Heart right ventricle (tissue), 16 donors: ENCODE measurements at regions not wholly inside any gene's neighbourhood (a gene's known extent, or its start where the extent isn't known, plus 50 kb on each side); places are given as distances from the start of the nearest gene placed in this dataset.

Experiments
- ATAC-seq, 8 donors: fragments of 200-7000 bp; cut with Tn5 transposase; one replicate each; pipeline ENCODE4 v1.9.1; 2020; ENCODE audit warnings: mild to moderate bottlenecking in 8 of 8, moderate library complexity in 8 of 8, moderate number of reproducible peaks in 1 of 8
- DNase-seq, 2 donors: peaks; one replicate each; pipeline ENCODE4 v3.0.0-alpha.2; 2020
- H3K27ac ChIP-seq, 10 donors: fragments of 200-600 bp; sonication (generic) in 2 of 10; one replicate each; pipeline versions ENCODE4 v1.5.0 to v1.8.0; 2020 to 2022; ENCODE audit warnings: mild to moderate bottlenecking in 3 of 10
- H3K27me3 ChIP-seq, 7 donors: fragments of 200-600 bp; one replicate each; pipeline ENCODE4 v1.8.0; 2021 to 2022; ENCODE audit warnings: mild to moderate bottlenecking in 2 of 7
- H3K36me3 ChIP-seq, 9 donors: fragments of 200-600 bp; sonication (generic) in 1 of 9; one replicate each; pipeline versions ENCODE4 v1.5.0 to v1.8.0; 2020 to 2022; ENCODE audit warnings: mild to moderate bottlenecking in 2 of 9
- H3K4me1 ChIP-seq, 9 donors: fragments of 200-600 bp; sonication (generic) in 1 of 9; one replicate each; pipeline versions ENCODE4 v1.5.0 to v1.8.0; 2020 to 2022; ENCODE audit warnings: mild to moderate bottlenecking in 4 of 9
- H3K4me3 ChIP-seq, 10 donors: fragments of 200-600 bp; sonication (generic) in 2 of 10; one replicate each; pipeline versions ENCODE4 v1.5.0 to v1.8.0; 2020 to 2022; ENCODE audit warnings: mild to moderate bottlenecking in 7 of 10, moderate library complexity in 2 of 10
- H3K9me3 ChIP-seq, 11 donors: fragments of 200-600 bp in 10 of 11; sonication (generic) in 2 of 11; one replicate each; pipeline versions ENCODE4 v1.5.0 to v1.8.0; 2013 to 2022; ENCODE audit warnings: mild to moderate bottlenecking in 2 of 11, control low read depth in 1 of 11, moderate library complexity in 1 of 11
- WGBS, 2 donors: extraction: QIAGEN DNeasy Blood & Tissue Kit; methylation state at CpG; one replicate each; pipeline ENCODE4 v1.1.7; 2013; ENCODE audit warnings: inconsistent platforms in 1 of 2; 5-methylcytosine and 5-hydroxymethylcytosine counted together
- intact Hi-C, 10 donors: fragments of 100-400 bp; cut with DNase I; formaldehyde crosslinking; loops; one replicate each; pipeline versions ENCODE4 v1.11.1 to v1.14.2; 2022
- TF ChIP-seq, protein P1 (sequence below), 9 donors: fragments of 200-600 bp; sonication (generic) in 2 of 9; IDR thresholded peaks; one replicate each; pipeline versions ENCODE4 v1.5.0 to v1.8.0; 2021 to 2022; ENCODE audit warnings: antibody characterized with exemption in 9 of 9, mild to moderate bottlenecking in 5 of 9, moderate library complexity in 1 of 9
- donor health status: Arrhythmogenic right ventricular cardiomyopathy.
- donor health status: ischemic (EF 13 %, LVEDD 7.1; RV severe dilation, severe dysfunction).
- donor health status: healthy with polysubstance abuse.
- donor health status: DM: no; HTN: yes; CAD: no.
- donor health status: DM: no; HTN: no; CAD: no.
- donor health status: ischemic (EF 25% LVEDD 6.9; RV normal size, moderate dysfunction).
- donor health status: ischemic (EF 25% LVEDD 5.7; RV mildly dilated, moderate dysfunction).
- donor health status: healthy.
- donor health status: DM: yes; HTN: yes; CAD: no.
- donor health status: Ischemic cardiomyopathy.
- donor health status: ischemic (EF 35%, LVEDD 5.7; RV mildly dilated, moderate dysfunction).
- donor health status: nonischemic (EF 11% LVEDD 7.7; RV severe dilation, severe dysfunction).
- donor health status: DM: yes; HTN: yes; CAD: no.
- donor health status: PGD.
- donor health status: ischemic (EF 29% LVEDD 5.4; RV normal size, mild dysfunction).
- donor health status: nonischemic (EF 23%, LVEDD 6.1; RV moderate dilation, normal function).

DNA sequence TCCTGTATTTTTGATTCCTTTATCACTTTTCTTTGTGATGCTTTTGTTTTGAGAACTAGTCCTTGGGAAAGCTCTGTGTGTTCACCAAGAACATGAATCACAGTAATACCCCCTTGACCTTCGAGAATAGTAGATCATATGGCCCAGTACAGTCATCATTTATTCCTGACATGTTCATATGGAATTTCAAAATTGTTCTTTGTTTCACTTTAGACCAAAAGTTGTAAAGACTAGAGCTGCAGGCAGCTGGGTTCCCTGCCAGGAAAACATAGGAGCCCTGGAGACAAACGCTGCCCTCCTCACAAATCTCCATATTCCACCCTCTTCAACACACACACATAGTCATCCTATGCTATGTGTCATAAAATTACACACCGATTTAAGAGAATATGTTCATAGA lies 621.2 kb upstream of the EYS start:
- H3K4me1 ChIP-seq, result no peaks in the 10 kb centered on the region
- DNase-seq (no peak), ATAC-seq (no peak)
- intact Hi-C loops, result no loop called here
- WGBS, 2 donors, result 82 to 87% methylated on average over 3 of the region's 3 CpGs
- TF ChIP-seq, protein P1, sequence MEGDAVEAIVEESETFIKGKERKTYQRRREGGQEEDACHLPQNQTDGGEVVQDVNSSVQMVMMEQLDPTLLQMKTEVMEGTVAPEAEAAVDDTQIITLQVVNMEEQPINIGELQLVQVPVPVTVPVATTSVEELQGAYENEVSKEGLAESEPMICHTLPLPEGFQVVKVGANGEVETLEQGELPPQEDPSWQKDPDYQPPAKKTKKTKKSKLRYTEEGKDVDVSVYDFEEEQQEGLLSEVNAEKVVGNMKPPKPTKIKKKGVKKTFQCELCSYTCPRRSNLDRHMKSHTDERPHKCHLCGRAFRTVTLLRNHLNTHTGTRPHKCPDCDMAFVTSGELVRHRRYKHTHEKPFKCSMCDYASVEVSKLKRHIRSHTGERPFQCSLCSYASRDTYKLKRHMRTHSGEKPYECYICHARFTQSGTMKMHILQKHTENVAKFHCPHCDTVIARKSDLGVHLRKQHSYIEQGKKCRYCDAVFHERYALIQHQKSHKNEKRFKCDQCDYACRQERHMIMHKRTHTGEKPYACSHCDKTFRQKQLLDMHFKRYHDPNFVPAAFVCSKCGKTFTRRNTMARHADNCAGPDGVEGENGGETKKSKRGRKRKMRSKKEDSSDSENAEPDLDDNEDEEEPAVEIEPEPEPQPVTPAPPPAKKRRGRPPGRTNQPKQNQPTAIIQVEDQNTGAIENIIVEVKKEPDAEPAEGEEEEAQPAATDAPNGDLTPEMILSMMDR (IDR thresholded peaks at IDR 0.05), result no peak
- H3K4me3 ChIP-seq, result no peak overlapping the region
- H3K36me3 ChIP-seq, result no peaks in the 10 kb centered on the region
- H3K27ac ChIP-seq, result no peak overlapping the region
- H3K9me3 ChIP-seq, result peaks cover 0 to 5% (median 0%) of the 10 kb centered on the region in 11 donors
- H3K27me3 ChIP-seq, result no peaks in the 10 kb centered on the region

DNA sequence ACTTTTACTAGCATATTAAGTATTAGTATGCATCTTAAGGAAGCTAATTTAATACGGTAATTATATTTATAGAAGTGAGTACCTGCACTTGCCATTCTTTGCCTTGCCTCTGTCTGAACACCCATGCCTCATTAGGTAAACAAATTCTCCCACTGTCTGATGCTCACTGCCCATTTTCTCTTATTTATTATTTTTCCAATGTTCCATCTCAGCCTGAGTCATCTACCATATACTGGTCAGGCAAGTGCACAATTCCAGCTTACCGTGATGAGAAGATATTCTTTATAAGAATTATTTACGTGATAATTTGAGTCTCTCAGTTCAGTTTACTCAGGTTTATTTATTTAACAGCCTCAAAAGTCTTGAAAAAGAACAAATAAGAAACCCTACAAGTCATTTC lies 619.2 kb upstream of the EYS start:
- TF ChIP-seq, protein P1 (IDR thresholded peaks at IDR 0.05), result no peak
- peaks cover 0 to 3% (median 0%) of the 10 kb centered on the region in 11 donors for H3K9me3 ChIP-seq
- no peaks in the 10 kb centered on the region for H3K27me3 ChIP-seq
- H3K36me3 ChIP-seq, result no peaks in the 10 kb centered on the region
- H3K4me1 ChIP-seq, result no peaks in the 10 kb centered on the region
- intact Hi-C loops, result no loop called here
- DNase-seq (no peak), ATAC-seq (no peak)
- 74 to 80% methylated on average over 3 of the region's 3 CpGs for WGBS, 2 donors
- no peak overlapping the region for H3K27ac ChIP-seq
- no peak overlapping the region for H3K4me3 ChIP-seq

DNA sequence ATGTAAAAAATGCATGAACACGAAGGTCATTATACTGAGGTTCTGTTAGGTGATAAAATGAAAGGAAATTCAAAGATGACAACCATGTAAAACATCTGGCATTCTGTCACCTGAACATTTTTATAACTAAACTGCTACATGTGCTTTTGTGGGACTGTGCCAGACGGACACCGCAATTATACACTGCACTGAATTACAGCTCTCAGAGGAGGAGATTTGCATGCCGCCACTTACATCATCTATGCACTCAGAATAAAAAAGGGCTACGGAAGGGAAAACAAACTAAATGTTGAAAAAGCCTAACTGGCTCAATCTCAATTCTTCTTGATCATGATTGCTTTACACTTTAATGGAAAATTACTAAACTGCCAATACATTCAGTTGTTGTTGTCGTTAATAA lies 614.0 kb upstream of the EYS start:
- Histone ChIP-seq H3K27ac (no peak overlapping the region), H3K4me3 (no peak overlapping the region), H3K4me1 (no peaks in the 10 kb centered on the region), H3K27me3 (no peaks in the 10 kb centered on the region), H3K9me3 (peaks cover 0 to 3% (median 0%) of the 10 kb centered on the region in 11 donors), H3K36me3 (no peaks in the 10 kb centered on the region)
- intact Hi-C loops, result no loop called here
- ATAC-seq (no peak), DNase-seq (no peak)
- 81 to 87% methylated on average over 6 of the region's 6 CpGs for WGBS, 2 donors
- TF ChIP-seq, protein P1 (IDR thresholded peaks at IDR 0.05), result no peak

DNA sequence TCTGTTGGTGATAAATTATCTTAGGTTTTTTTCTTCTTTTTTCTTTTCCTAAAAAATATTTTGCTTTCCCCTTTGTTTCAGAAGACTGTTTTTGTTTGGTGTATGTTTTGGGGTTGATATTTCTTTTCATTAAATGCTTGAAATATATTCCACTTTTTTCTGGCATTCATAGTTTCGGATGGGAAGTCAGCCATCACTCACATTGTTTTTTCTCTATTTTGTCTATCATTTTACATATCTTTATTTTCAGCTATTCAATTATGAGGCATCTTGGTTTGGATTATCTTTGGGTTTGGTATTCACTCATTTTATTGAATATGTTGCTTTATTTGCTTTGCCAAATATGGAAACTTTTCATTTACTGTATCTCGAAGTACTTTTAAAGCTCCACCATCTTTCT lies 600.5 kb upstream of the EYS start:
- Histone ChIP-seq H3K4me3 (no peak overlapping the region), H3K27me3 (no peaks in the 10 kb centered on the region), H3K9me3 (peaks cover 0 to 40% (median 10%) of the 10 kb centered on the region in 11 donors), H3K4me1 (no peaks in the 10 kb centered on the region), H3K27ac (no peak overlapping the region), H3K36me3 (no peaks in the 10 kb centered on the region)
- TF ChIP-seq, protein P1 (IDR thresholded peaks at IDR 0.05), result no peak
- no peak for ATAC-seq
- no peak for DNase-seq
- intact Hi-C loops, result no loop called here
- 89 to 94% methylated on average over 2 of the region's 2 CpGs for WGBS, 2 donors

DNA sequence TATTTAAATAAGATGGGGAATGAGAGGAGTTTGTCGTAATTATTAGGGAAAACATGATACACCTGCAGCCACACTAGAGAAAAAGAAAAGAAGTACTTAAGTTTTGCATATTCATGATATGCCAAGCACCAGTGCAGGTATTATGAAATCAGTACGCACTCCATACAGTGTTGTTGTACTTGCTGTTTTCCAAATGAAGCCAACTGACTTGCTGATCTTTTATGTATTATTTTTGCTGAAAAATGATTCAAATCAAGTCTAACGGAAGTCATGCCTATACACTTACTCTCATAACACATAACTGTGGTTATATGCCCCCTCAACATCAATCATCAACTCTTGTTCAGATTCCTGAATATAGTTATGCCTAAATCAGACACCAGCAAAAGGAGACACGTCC lies 584.9 kb upstream of the EYS start:
- intact Hi-C loops, result no loop called here
- WGBS, 2 donors, result 79 to 80% methylated on average over 4 of the region's 4 CpGs
- DNase-seq (no peak), ATAC-seq (no peak)
- Histone ChIP-seq H3K36me3 (no peaks in the 10 kb centered on the region), H3K9me3 (no peaks in the 10 kb centered on the region), H3K27ac (no peak overlapping the region), H3K4me3 (no peak overlapping the region), H3K4me1 (no peaks in the 10 kb centered on the region), H3K27me3 (no peaks in the 10 kb centered on the region)
- TF ChIP-seq, protein P1 (IDR thresholded peaks at IDR 0.05), result no peak
